GM23338 (cell line): ENCODE measurements at regions not wholly inside any gene's neighbourhood (a gene's known extent, or its start where the extent isn't known, plus 50 kb on each side); places are given as distances from the start of the nearest gene placed in this dataset.

Experiments
- CTCF ChIP-seq, 2 experiments: fragments of 200-600 bp in 1 of 2; sonication (generic) in 1 of 2; conservative IDR thresholded peaks; 2 replicates each; pipeline versions ENCODE4 v1.5.1 to v1.6.1; 2016 to 2017; ENCODE audit warnings: antibody characterized with exemption in 2 of 2, low read depth in 2 of 2, mild to moderate bottlenecking in 2 of 2, moderate library complexity in 1 of 2
- ETS1 ChIP-seq: IDR thresholded peaks from 2 replicates; pipeline ENCODE4 v1.6.1; 2016; ENCODE audit warnings: antibody characterized with exemption
- EZH2phosphoT487 ChIP-seq: fragments of 200-600 bp; sonication (generic); IDR thresholded peaks from one replicate; pipeline ENCODE4 v1.8.1; 2018; ENCODE audit warnings: antibody characterized with exemption; ENCODE audit not compliant: unreplicated experiment
- ZNF462 ChIP-seq: fragments of 250-450 bp; sonication (Bioruptor Pico); IDR thresholded peaks from 2 replicates; pipeline ENCODE4 v1.5.0; 2020; ENCODE audit warnings: mild to moderate bottlenecking, moderate library complexity

GRCh38 chr3:153958635-153959595 lies 162.3 kb upstream of the ARHGEF26 start (continued):
- no peak for TF ChIP-seq ZNF462 (CRISPR knock-in tag)
- TF ChIP-seq ETS1, result no peak
- no peak for TF ChIP-seq EZH2phosphoT487
- TF ChIP-seq CTCF (conservative IDR thresholded peaks at IDR 0.05; ENCODE audit: low read depth in 2 of 2), result no peak
